Erythroblast (primary cell): ENCODE measurements at regions not wholly inside any gene's neighbourhood (a gene's known extent, or its start where the extent isn't known, plus 50 kb on each side); places are given as distances from the start of the nearest gene placed in this dataset.

ENCODE experiments used
- DNase-seq, 2 experiments: peaks; one replicate each; lab custom pipeline; 2025; lab: John Stamatoyannopoulos, UW
- GATA1 ChIP-seq: IDR thresholded peaks from 2 replicates; pipeline ENCODE4 v1.6.1; 2011; ENCODE audit warnings: low read depth, mild to moderate bottlenecking, control low read depth, low read length, moderate library complexity
- POLR2A ChIP-seq: IDR thresholded peaks from 2 replicates; pipeline ENCODE4 v1.6.1; 2011; ENCODE audit warnings: mild to moderate bottlenecking, low read length

DNA sequence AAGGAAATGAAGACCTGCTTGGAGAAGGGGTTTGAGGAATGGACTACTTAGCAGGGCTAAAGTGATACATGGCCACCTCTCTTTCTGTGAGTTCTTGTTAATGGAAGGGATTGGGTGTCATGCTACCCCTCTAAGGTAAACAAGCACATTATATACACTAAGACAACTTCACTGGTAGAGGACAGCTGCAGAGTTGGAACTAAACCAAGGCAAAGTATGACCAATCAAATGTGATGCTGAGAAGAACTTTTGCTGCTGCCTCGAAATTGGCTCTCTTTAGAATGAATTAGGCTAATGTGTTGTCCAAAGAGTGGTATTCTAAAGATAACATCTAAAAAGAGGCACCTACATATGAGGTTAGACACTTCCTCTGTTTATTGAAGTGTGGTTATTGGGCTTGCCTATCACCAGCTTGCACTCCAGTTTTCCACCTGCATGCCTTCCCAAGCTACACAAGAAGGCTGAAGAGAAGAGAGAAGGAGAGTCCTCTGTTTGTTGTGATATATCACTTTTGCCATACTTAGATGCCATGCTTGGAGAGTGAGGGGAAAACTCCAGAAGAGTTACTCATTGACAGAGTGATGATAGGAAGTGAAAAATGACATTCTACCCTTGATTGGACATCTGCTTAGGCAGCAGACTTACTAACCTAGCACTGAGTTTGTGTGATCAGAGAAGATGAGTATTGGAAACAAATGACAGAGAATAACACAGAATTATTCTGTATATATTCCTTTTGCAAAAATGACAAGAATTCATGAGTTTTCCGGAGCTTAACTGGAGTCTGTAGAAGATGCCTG, 536.1 kb downstream of the ZNF608 start:
- DNase-seq = no peak
- TF ChIP-seq POLR2A = no peak
- TF ChIP-seq GATA1 = no peak

DNA sequence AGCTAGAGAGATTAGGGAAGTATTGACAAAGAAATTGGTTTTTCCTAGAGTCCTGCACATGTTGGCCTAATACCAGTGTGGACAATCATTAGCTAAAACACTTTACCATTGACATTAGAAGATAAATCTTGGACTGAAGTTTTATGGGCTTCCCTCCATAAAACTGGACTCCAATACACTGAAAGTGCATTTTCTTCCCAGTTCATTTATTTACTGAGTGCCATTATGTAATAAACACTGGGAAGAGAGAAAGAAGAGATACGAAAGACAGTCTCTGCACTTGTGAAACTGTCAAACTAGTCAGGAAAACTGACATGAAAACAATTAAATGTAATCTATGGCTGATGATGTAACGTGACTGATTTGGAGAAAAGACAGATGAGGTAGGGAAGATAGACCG, 539.3 kb downstream of the ZNF608 start:
- TF ChIP-seq GATA1 = no peak
- TF ChIP-seq POLR2A = no peak
- no peak for DNase-seq

DNA sequence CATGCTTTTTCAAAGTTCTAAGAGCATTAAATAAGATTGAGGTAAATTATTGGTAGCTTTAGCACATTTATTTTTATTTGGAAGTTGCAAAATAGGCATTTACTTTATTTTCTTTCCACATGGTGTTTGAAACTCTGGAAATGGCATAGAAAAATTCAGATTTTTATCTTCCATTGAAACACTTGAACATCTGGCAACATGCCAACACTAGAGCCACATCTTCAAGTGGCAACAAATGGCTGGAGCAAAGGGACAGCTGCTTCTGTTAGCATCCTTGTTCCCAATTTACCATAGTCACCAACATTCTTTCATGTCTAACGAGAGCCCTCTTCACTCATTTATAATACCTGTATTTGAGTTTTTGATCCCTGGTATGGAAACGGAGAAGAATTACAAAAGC, 539.9 kb downstream of the ZNF608 start:
- no peak for TF ChIP-seq GATA1
- no peak for TF ChIP-seq POLR2A
- no peak for DNase-seq

DNA sequence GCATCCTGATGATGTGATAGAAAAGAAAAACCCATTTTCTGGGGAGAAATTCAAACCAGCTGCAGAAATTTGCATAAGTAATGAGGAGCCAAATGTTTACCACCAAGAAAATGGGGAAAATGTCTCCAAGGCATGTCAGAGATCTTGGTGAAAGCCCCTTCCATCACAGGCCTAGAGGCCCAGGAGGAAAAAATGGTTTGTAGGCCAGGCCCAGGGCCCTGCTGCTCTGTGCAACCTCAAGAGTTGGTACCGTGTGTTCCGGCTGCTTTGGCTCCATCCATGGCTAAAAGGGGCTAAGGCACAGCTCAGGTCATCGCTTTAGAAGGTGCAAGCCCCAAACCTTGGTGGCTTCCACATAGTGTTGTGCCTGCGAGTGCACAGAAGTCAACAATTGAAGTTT, 543.1 kb downstream of the ZNF608 start:
- no peak for DNase-seq
- TF ChIP-seq POLR2A = no peak
- TF ChIP-seq GATA1 = no peak

DNA sequence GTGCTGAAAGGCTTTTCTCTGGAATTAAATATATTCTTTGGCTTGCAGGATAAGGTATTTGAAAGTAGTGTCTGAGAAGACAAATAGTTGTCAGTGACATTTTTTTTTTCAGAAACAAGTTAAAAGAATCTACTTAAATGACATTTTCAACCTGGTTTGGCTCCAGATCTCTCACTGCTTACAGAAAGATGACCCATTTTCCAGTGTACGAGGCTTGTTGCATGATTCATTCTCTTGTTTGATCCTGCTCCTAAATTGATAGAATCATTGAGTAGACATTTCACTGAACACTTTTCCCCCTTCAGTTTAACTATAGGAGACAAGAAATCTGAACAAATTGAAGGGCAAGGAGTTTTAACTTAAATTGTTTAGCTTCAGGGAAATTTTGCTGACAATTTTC, 546.1 kb downstream of the ZNF608 start:
- no peak for DNase-seq
- TF ChIP-seq GATA1 (no peak), POLR2A (no peak)

DNA sequence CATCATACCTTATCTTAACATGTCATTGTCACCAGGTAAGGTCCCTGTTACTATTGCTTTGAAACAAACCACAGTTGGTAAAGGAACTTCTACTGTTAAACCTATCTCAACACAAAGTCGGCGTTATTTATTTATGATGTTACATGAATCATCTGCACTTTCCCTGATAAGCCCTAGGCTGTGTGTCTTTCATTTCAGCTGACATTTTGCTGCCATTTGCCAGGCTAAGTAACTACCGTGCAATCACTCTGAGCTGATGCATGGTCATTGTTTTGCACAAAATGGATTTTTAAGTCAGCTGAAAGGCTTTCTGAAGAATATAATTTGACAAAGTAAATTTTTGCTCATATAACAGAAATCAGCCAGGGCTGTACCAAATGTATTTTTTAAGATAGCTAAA, 546.5 kb downstream of the ZNF608 start:
- DNase-seq = no peak
- TF ChIP-seq POLR2A = no peak
- TF ChIP-seq GATA1 = no peak

DNA sequence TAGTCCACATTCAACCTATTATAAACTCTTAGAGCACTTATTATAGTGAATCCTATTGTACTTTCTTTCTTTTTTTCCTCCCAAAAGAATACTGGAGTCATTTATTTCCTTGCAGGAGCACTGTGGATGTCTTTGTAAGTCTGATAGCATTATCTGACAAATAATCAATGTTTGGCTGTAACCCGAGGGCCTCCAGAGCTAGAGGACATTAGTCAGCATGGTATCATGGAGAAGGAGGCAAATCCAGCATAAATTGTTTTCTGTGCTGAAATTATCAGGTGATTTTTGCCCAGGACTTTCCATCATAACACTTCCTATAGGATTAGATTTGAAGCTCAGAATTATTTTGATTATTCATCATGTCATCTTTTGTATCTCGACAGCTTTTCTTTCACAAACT, 551.0 kb downstream of the ZNF608 start:
- no peak for TF ChIP-seq POLR2A
- no peak for TF ChIP-seq GATA1
- no peak for DNase-seq

DNA sequence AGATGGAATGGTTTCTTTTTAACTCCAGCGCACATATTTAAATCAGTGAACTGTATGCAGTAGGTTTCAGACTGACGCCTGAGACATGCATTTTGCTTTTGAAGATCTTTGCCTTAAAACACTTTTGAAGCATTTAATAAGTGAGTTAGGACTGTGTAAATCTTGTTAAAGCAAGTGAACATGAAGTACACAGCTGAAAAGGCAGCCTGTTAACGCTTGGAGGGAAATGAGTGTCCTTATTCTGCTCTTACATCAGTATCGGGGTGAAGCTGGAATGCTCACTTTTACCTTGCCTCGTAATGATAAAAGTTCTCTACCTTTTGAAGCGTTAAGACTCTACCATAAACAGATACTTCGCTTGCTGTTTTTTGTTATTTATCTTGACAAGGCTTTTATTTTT, 552.2 kb downstream of the ZNF608 start:
- TF ChIP-seq GATA1 = no peak
- no peak for TF ChIP-seq POLR2A
- no peak for DNase-seq

DNA sequence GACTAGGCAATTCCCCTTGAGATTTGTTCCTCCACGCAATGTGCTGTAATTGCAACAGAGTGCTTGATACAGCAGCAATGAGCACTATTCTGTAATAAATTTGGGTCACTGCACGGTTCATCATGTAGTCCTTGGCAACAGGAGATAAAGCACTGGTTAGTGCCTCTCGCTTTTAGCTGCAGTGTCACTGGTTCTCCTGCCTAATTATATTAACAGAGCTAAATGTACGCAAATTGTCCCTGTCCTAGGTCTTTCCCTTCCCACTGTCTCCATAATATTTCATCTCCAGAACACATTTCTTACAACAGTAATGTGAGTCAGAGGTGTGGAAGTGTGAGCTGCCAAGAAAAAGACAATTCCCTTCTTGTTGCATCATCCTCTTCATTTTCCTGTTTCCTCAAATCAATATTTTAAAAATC, 553.1 kb downstream of the ZNF608 start:
- DNase-seq = no peak
- no peak for TF ChIP-seq GATA1
- no peak for TF ChIP-seq POLR2A

DNA sequence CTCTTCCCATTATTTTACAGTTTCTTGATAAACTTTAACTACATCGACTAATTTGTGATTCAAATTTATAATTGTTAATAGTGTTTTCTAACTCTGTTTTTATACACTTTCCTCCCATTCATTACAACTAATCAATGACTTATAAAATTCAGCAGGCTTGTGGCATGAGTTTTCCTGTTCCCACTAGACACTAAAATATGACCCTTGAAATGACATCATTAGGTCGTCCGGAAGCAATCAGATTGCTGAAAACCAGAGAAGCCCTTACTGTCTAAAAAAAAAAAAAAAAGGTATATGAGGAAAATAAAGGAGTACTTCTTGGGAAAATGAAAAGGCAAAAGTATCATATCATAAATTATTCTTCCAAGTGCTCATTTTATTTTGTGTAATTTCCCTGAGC, 553.7 kb downstream of the ZNF608 start:
- no peak for DNase-seq
- TF ChIP-seq POLR2A (no peak), GATA1 (no peak)

DNA sequence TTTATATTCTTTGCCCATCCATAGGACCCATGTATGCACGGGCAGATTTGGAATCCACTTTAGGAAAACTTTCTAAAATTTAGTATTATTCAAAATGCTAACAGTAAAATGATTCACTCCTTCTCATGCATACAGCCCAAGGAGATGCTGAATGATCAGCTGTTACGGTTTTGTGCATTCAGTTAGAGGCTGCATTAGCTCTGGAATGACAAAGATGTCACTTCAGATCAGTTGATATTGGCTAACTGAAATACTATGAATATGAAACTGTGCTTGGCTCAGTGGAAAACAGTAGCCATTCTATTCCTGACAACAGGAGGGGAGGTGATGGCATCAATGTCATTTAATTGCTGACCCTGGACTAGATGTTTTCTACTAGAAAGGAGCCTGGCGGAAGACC, 560.7 kb downstream of the ZNF608 start:
- no peak for DNase-seq
- TF ChIP-seq GATA1 (no peak), POLR2A (no peak)

DNA sequence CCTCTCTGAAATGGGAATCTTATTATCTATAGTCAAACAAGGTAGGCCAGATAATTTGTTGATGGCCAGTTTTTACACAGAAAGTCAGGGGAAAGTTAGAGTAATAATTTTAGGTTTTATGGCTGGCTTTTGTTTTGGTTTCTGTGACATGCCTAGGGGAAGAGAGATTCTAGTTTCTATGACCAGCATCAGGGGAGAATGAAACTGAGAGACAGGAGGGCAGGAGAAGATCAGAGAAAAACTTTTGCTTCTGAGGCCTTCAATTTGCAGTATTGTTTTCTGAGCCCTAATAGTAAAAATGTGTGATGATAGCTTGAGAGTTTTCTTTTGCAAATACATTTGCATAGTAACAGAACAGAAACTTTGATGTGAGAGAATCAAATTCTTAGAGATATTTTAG, 564.3 kb downstream of the ZNF608 start:
- TF ChIP-seq GATA1 = no peak
- TF ChIP-seq POLR2A = no peak
- DNase-seq = no peak

DNA sequence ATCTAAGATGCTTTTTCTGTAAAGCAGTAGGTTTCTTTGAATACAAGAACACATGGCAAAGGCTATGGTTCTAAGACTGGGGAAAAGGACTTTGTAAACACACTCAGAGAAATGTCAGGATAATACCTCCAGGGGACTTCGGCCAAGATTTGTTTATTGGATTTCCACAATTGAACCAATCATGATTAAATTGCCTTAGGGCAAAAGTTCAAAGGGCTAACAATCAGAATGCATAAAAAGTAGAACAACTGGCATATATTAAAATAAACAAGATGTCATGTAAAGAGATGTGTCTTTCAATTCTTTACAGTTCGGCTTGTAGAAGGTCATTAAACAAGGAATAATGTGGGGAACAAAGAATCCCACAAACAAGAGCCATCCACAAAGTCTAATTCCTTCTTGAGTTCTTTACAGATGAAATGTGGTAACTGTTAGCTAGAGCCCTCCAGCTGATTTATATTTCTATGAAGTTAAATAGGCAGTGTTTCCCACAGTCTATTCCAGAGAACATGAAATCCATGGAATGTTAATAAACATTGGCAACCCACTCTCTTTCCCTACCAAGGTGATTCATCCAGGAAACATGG, 565.5 kb downstream of the ZNF608 start:
- DNase-seq = no peak
- TF ChIP-seq GATA1 (no peak), POLR2A (no peak)

DNA sequence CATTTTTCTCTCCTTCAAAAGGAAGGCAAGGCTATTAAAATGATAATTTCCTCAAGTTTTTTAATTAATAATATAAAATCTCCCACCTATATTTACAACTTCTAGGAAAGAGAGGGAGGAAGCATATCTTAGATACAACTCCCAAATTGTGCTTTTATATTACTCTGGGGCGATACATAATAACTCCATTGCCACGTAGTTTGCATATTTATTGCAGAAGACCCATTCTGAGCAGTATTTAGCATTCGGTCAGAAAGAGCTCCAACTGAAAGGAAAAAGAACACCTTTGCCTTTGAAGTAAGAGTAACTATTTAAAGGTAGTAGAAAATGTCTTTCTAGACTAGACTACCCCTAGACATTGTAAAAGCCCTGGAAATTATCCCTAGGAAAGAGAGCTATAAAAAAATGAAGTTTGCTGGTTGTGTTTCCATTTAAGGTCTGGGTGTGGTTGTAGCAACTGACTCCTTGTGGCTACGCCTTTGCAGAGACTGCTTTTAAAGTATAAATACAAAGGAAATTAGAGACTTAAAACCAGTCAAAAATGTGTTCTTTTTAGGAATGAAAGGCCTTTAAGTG, 566.1 kb downstream of the ZNF608 start:
- DNase-seq = no peak
- TF ChIP-seq GATA1 (no peak), POLR2A (no peak)

DNA sequence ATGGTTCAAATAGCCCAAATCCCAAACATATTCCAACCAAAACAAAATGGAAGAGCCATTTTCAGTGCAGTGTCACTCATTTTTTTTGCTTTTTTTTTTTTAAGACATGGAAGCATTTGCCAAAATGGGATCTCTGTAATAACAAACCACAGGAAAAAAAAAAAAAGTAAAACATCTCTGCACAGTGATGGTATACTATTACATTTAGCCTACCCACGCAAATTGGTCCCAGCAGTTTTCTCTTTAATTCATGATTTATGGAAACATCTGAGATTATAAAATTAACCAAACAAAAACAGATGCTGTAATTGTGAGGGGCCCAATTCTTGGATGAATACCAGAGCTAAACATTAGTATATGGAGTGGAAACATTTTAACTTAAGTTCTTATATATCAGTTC, 566.6 kb downstream of the ZNF608 start:
- TF ChIP-seq POLR2A (no peak), GATA1 (no peak)
- DNase-seq = no peak
